Stimulated activated CD8-positive, alpha-beta memory T cell treated with anti-CD3 and anti-CD28 coated beads, Interleukin-15, amount 100 ng/mL, for 48 hours (primary cell): ENCODE measurements at regions not wholly inside any gene's neighbourhood (a gene's known extent, or its start where the extent isn't known, plus 50 kb on each side); places are given as distances from the start of the nearest gene placed in this dataset.

Source experiments
- DNase-seq, 2 donors: peaks; one replicate each; pipeline ENCODE4 v3.0.0-alpha.2; 2020; ENCODE audit warnings: low read depth in 2 of 2

DNA sequence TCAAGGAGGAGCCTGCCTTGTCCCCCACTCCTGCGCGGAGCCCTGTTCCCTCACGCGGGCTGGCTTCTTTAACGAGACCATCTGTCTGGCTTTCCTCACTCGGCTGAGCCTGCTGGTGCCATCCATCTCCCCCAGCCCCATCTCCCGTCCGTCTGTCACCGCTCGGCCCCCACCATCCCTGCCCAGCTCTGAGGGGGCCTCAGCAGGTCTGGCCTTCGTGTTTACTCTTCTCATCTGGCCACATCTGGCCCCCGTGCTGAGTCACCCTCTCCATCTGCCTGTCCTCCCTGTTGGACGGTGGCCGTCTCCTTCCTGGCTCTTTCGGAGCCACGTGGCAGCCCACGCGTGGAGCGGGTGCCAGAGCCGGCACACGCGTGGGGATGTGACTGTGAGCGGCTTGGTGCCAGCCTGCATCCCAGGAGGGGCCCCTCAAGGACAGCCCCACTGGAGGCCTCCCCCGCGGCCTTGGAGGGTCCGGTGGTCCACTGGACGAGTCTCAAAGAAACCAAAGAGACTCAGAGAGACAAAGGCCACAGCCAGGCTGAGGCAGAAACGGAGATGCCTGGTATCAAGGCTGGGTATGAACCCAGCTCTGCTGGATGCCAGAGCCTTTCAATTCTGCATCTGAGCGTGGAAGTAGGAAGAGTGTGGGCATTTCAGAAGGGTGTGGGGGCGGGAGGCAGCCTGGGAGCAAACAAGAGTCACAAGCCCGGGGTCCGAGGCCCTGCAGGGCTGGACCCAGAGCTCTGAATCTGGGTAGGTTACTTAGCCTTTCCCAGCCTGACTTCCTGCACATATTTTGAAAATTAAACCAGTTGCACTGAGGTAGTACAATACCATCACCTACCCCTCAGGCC is 76.7 kb upstream of the UNC5A start:
- no peak for DNase-seq

GRCh38 chr5:176734756-176735342 is 75.5 kb upstream of the UNC5A start:
- DNase-seq = no peak

GRCh38 chr5:176735383-176736265 is 74.7 kb upstream of the UNC5A start:
- DNase-seq = no peak

DNA sequence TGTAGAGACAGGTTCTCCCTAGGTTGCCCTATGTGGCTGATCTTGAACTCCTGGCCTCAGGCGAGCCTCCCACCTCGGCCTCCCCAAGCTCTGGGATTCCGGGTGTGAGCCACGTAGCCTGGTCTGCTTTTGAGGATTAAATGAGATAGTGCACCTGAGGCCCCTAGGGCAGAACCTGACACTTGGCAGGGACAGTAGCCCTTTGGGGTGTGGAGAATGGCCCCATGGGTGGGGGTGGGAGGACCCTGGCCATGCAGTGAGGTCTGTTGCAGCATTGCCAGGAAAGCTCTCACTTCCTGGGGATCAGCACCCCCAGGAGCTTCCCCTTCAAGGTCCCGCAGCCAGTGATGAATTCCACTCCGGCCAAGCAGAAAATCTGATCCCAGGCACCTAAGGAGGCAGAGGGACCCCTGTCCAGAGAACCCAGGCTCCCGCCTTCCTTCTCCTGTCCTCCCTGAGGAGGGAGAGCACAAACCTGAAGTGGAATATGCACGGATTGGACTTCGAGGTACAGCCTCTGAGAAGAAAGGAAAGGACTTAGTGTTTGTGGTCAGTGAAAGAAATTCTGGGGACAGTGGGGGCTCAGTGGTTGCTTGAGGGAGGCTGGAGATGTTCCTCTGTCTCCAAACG is 73.9 kb upstream of the UNC5A start:
- DNase-seq = no peak

GRCh38 chr5:176736931-176737745 is 73.2 kb upstream of the UNC5A start:
- DNase-seq = no peak

DNA sequence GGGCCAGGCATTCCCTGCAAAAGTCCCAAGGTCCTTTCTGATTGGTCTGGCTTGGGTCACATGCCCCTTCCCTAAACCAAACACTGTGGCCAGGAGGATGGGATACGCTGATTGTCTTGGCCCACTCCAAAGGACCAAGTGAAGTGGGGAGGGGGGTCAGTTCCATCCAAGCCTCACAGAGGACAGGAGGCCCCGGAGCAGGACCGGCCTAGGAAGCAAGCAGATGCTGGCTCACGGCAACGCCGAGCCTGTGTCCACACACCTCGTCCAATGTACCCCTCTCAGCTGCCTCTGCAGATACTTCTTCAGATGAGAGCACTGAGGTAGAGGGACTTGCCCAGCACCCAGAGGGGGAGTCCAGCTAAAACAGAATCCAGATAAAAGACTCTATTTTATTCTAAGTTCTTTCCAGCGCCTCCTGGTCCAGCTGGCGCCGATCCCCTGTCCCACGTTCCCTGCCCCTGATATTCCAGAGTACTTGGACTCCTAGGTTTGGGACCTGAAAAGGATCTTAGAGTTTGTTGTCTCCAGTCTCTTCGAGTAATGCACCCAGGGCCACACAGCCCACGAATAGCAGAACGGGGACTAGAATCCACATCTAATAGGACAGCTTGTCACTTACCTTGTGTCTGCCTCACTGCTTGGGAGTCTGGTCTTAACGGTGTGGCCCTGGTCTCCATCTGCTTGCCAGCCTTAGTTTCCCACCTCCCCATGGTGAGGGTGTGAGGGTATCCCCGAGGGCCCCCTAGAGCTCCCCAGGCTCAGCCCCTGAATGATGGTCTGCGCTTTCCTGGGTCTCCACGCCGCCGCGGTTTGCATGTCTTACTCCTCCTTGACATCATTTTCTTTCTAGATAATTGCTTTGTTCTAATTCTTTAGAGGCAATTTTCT is 72.4 kb upstream of the UNC5A start:
- DNase-seq = no peak

DNA sequence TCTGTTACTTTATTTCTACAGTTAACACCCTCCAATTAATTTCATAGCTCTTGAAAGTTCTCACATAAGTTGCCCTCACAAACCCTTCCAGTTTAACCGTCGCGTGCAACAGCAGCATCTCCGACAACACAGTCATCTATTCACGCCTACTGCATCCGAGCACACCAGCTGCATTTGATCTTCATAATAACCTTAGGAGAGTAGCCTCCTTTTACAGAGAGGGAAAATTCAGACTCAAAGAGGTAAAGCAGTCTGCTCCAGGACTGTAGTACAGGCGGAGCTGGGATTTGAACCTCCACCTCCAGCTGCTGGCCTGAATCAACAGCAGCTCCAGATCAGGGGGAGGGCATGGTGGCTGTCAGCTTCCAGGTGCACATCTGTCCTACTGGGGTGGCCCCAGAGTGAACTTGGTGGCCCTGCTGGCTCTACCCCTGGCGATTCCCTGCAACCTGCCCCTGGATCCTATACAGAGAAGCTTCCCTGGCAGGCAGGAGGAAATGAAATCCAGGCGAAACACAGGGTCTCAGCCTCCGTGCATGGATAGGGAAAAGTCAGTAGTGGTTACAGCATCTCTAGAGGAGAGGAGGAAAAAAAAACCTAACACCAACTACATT is 71.6 kb upstream of the UNC5A start:
- no peak for DNase-seq

- no peak for DNase-seq
Measured at GRCh38 chr5:176739461-176740051, 70.8 kb upstream of the UNC5A start.

GRCh38 chr5:176740131-176740701 is 70.1 kb upstream of the UNC5A start:
- no peak for DNase-seq

- no peak for DNase-seq
Measured at GRCh38 chr5:176740702-176741496, 69.5 kb upstream of the UNC5A start.

GRCh38 chr5:176741561-176742211 is 68.7 kb upstream of the UNC5A start:
- no peak for DNase-seq

DNA sequence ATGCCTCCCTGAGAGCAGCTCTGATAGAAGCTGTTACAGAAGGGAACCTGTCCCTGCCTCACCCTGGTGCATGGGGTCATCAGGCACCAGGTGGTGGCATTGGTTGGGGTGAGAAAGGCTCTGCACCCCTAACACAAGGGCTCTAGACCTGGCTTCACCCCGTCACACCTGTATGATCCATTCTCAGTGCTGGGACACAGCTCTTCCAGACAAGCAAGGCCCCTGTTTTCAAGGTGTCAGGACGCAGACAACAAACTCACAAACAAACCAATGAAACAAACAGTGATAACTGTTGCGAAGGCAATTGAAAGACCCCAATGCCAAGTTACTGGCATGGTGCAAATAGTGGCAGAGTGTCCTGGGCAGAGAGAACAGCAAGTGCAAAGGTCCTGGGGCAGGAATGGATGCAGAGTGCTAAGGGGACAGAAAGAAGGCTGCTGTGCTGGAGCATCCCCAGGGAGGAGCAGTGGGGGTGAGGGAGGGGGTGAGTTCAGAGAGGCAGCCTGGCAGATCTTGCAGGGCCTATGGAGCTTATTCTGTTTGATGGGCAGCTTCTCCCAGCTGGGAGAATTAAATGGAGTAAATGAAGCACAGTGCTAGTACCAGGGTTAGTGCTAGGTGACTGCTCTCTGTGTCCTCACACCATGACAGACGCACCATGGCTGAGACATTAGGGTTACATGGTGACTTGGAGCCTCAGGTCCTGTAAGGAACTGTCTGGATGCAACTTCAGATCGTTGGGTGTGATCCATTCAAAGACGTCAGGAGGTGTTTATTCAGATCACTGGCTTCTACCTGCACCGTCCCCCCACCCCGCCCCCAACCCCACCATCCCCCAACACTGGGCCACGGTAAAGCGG is 67.9 kb upstream of the UNC5A start:
- DNase-seq = no peak

- no peak for DNase-seq
Measured at GRCh38 chr5:176743136-176743861, 67.1 kb upstream of the UNC5A start.

DNA sequence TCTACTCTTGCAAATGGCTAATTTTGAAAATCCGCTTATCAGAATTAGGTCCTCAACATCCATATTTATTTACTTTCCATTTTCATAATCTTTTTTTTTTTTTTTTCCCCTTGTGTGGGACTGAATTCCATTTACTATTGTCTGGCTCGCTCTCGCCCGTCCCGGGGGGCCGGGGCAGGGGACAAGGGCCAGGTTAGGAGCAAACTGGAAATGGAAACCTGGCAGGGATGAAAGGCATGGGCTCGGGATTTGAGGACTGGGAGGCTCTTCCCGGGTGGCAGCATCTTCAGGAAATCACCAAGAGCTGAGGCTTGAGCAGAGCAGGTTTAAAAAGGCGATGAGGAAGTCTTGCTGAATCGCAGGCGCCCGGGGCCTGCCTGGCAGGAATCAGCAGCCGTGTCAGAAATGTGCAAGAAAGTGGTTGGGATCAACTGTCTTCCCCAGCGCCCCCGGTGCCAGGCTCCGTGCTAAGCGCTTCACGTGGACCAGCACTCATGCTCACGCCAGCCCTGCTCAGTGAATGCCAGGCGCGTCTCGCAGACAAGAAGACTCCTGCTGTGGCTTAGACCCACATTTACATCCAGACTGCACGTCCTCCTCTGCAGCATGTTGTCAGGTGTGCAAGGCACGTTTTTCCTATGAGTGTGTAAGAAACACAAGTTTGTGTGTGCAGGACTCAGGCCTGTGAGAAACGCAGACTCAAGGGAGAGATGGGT is 66.3 kb upstream of the UNC5A start:
- DNase-seq = no peak

- no peak for DNase-seq
Measured at GRCh38 chr5:176744584-176744965, 65.8 kb upstream of the UNC5A start.
